Stimulated activated effector memory CD8-positive, alpha-beta T cell treated with anti-CD3 and anti-CD28 coated beads, Interleukin-12 subunit alpha, Interleukin-12 subunit beta, amount 100 ng/mL, for 72 hours (primary cell): ENCODE measurements at regions not wholly inside any gene's neighbourhood (a gene's known extent, or its start where the extent isn't known, plus 50 kb on each side); places are given as distances from the start of the nearest gene placed in this dataset.
"Not testable (repeated sequence)": the region's sequence is repeated elsewhere in the genome, so short reads cannot be mapped to it uniquely, and the experiment has no call there.

ENCODE experiments used
- ATAC-seq: fragments of 150-1000 bp; cut with Tn5 transposase; 2 replicates; pipeline ENCODE4 v1.10.0; 2021
- DNase-seq, 2 donors: peaks; one replicate each; pipeline ENCODE4 v3.0.0; 2021 to 2022; ENCODE audit warnings: low spot score in 2 of 2
- H3K27ac Mint-ChIP-seq: one replicate; pipeline ENCODE4 v1.8.0; 2022; ENCODE audit warnings: mild to moderate bottlenecking, mixed read lengths
- H3K36me3 Mint-ChIP-seq: one replicate; pipeline ENCODE4 v1.8.0; 2022; ENCODE audit warnings: mild to moderate bottlenecking, mixed read lengths
- H3K4me1 Mint-ChIP-seq: one replicate; pipeline ENCODE4 v1.8.0; 2022; ENCODE audit warnings: mixed read lengths
- H3K4me3 Mint-ChIP-seq: one replicate; pipeline ENCODE4 v1.8.0; 2022; ENCODE audit warnings: mild to moderate bottlenecking, mixed read lengths
- H3K9me3 Mint-ChIP-seq: one replicate; pipeline ENCODE4 v1.8.0; 2022; ENCODE audit warnings: mixed read lengths

- not testable (repeated sequence) for H3K9me3 Mint-ChIP-seq, ATAC-seq, H3K36me3 Mint-ChIP-seq, H3K27ac Mint-ChIP-seq, H3K4me3 Mint-ChIP-seq, DNase-seq, H3K4me1 Mint-ChIP-seq
These were observed 352.0 kb downstream of the CDY1B start for GRCh38 chrY:23695664-23696328.

DNA sequence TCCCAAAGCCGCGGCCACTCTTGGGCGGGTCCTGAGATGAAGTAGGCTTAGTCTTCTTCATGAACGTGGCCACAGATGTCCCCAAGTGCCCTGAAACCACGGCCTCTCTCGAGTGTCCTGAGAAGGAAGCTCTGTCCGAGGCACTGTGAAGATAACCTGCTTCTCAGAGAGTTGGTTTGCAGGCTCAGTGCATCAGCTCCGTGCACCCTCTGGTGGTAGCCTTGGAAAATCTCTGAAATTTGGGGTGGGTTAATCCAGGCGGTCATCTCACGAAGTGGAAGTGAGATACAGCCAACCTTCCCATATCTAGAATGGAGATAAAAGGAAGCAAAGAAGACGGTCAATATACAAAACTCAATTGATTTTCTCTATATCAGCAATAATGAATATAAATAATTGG lies 365.9 kb downstream of the CDY1B start:
- H3K4me1 Mint-ChIP-seq, ATAC-seq: not testable (repeated sequence)

DNA sequence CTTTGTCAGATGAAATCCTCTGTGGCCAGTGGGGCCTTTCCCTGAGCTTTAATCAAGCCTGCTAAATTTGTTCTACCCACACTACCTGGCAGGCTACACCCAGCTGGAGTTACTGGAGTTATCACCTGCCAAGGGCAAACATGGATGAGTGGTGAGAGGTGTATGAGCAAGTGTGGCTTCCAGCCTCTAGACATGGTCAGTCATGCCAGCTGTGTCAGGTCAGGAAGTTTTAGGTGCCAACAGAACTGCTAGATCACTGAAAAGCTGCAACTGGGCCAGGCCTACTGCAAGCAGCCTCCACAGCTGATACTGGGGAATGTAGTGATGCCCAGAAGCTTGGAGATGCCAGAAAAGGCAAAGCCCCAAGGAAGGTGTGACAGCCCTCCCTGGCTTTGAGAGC lies 378.0 kb downstream of the CDY1B start:
- H3K4me3 Mint-ChIP-seq, H3K27ac Mint-ChIP-seq, ATAC-seq, H3K4me1 Mint-ChIP-seq, H3K9me3 Mint-ChIP-seq, DNase-seq, H3K36me3 Mint-ChIP-seq: not testable (repeated sequence)

More for the DNA sequence above, 365.9 kb downstream of the CDY1B start:
- H3K4me3 Mint-ChIP-seq, H3K27ac Mint-ChIP-seq, H3K36me3 Mint-ChIP-seq, DNase-seq, H3K9me3 Mint-ChIP-seq: not testable (repeated sequence)

DNA sequence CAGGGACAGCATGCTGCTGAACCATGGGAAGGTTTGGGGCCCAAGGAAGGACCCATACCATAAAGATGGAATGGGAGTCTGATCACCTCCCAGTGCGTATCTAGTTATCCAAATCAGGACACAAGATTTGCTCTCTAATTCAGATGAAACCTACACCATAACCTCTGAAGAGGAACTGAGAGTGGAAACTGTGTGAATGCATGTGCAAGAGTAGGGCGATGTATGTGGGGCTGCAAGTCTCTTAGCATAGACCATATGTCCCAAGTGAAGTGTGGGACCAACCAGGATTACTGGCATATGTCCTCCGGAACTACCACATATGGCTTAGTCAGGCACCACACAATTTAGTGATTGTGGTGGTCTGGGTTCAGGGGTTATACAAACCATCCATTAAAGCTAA lies 403.0 kb downstream of the DAZ2 start:
- H3K27ac Mint-ChIP-seq, H3K4me1 Mint-ChIP-seq, DNase-seq, ATAC-seq, H3K9me3 Mint-ChIP-seq, H3K4me3 Mint-ChIP-seq, H3K36me3 Mint-ChIP-seq: not testable (repeated sequence)

- H3K9me3 Mint-ChIP-seq, H3K27ac Mint-ChIP-seq, ATAC-seq, DNase-seq, H3K4me1 Mint-ChIP-seq, H3K36me3 Mint-ChIP-seq, H3K4me3 Mint-ChIP-seq: not testable (repeated sequence)
These were observed 391.1 kb downstream of the DAZ2 start for GRCh38 chrY:23610449-23610848.

GRCh38 chrY:23596509-23596908 lies 377.2 kb downstream of the DAZ2 start:
- H3K4me3 Mint-ChIP-seq, H3K36me3 Mint-ChIP-seq, H3K9me3 Mint-ChIP-seq, ATAC-seq, H3K27ac Mint-ChIP-seq, DNase-seq, H3K4me1 Mint-ChIP-seq: not testable (repeated sequence)

GRCh38 chrY:23590243-23590642 lies 370.9 kb downstream of the DAZ2 start:
- H3K9me3 Mint-ChIP-seq, DNase-seq, ATAC-seq, H3K27ac Mint-ChIP-seq, H3K4me1 Mint-ChIP-seq, H3K4me3 Mint-ChIP-seq, H3K36me3 Mint-ChIP-seq: not testable (repeated sequence)

GRCh38 chrY:23588409-23588808 lies 369.1 kb downstream of the DAZ2 start:
- not testable (repeated sequence) for H3K9me3 Mint-ChIP-seq, H3K4me3 Mint-ChIP-seq, H3K4me1 Mint-ChIP-seq, DNase-seq, H3K36me3 Mint-ChIP-seq, H3K27ac Mint-ChIP-seq
- ATAC-seq = peak; percentile 62
